ENCODE measurements at regions not wholly inside any gene's neighbourhood (a gene's known extent, or its start where the extent isn't known, plus 50 kb on each side); places are given as distances from the start of the nearest gene placed in this dataset.

- TF ChIP-seq, protein P1, sequence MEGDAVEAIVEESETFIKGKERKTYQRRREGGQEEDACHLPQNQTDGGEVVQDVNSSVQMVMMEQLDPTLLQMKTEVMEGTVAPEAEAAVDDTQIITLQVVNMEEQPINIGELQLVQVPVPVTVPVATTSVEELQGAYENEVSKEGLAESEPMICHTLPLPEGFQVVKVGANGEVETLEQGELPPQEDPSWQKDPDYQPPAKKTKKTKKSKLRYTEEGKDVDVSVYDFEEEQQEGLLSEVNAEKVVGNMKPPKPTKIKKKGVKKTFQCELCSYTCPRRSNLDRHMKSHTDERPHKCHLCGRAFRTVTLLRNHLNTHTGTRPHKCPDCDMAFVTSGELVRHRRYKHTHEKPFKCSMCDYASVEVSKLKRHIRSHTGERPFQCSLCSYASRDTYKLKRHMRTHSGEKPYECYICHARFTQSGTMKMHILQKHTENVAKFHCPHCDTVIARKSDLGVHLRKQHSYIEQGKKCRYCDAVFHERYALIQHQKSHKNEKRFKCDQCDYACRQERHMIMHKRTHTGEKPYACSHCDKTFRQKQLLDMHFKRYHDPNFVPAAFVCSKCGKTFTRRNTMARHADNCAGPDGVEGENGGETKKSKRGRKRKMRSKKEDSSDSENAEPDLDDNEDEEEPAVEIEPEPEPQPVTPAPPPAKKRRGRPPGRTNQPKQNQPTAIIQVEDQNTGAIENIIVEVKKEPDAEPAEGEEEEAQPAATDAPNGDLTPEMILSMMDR (IDR thresholded peaks at IDR 0.05; ENCODE audit: low read depth, low read length), result no peak
- TF ChIP-seq MYC (IDR thresholded peaks at IDR 0.05; ENCODE audit: low read depth, low read length) (no peak), MAX (IDR thresholded peaks at IDR 0.05; ENCODE audit: low read depth, low read length) (no peak), POLR2A (IDR thresholded peaks at IDR 0.05; ENCODE audit: extremely low read depth, insufficient read length) (no peak)
- no peak overlapping the region for H3K4me3 ChIP-seq (ENCODE audit: low read depth, low read length)
- DNase-seq (ENCODE audit: low read depth), result no peak
These were observed 469.0 kb upstream of the FOXG1 start for GRCh38 chr14:28297559-28297958.

- TF ChIP-seq, protein P1 (IDR thresholded peaks at IDR 0.05; ENCODE audit: low read depth, low read length), result no peak
- TF ChIP-seq POLR2A (IDR thresholded peaks at IDR 0.05; ENCODE audit: extremely low read depth, insufficient read length), result no peak
- TF ChIP-seq MYC (IDR thresholded peaks at IDR 0.05; ENCODE audit: low read depth, low read length), result no peak
- no peak for TF ChIP-seq MAX (IDR thresholded peaks at IDR 0.05; ENCODE audit: low read depth, low read length)
- H3K4me3 ChIP-seq (ENCODE audit: low read depth, low read length), result no peak overlapping the region
- no peak for DNase-seq (ENCODE audit: low read depth)
These were observed 468.4 kb upstream of the FOXG1 start for GRCh38 chr14:28298156-28298555.

- TF ChIP-seq POLR2A (IDR thresholded peaks at IDR 0.05; ENCODE audit: extremely low read depth, insufficient read length) (no peak), MAX (IDR thresholded peaks at IDR 0.05; ENCODE audit: low read depth, low read length) (no peak), MYC (IDR thresholded peaks at IDR 0.05; ENCODE audit: low read depth, low read length) (no peak)
- TF ChIP-seq, protein P1 (IDR thresholded peaks at IDR 0.05; ENCODE audit: low read depth, low read length), result no peak
- DNase-seq (ENCODE audit: low read depth), result no peak
- no peak overlapping the region for H3K4me3 ChIP-seq (ENCODE audit: low read depth, low read length)
These were observed 467.4 kb upstream of the FOXG1 start for GRCh38 chr14:28299227-28299626.

DNA sequence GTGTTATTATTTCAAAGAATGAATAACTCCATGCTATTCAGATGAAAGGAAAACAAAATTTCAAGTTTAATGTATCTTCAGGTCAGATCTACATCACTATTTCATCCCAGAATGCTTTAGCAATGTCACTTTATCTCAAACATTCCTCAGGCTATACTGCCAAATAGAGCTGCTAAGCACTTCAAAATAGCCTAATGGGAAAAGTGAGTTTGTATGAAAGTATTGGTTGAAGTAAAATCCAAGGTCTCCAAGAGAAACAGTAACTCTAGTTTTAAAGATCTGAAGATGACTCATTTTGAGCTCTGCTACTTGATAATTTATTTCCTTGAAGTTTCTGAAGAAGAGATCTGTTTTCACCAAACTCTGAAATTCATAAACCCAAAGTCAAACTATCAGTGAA, 466.2 kb upstream of the FOXG1 start:
- DNase-seq (ENCODE audit: low read depth), result no peak
- H3K4me3 ChIP-seq (ENCODE audit: low read depth, low read length), result no peak overlapping the region
- TF ChIP-seq POLR2A (IDR thresholded peaks at IDR 0.05; ENCODE audit: extremely low read depth, insufficient read length) (no peak), MAX (IDR thresholded peaks at IDR 0.05; ENCODE audit: low read depth, low read length) (no peak), MYC (IDR thresholded peaks at IDR 0.05; ENCODE audit: low read depth, low read length) (no peak)
- TF ChIP-seq, protein P1 (IDR thresholded peaks at IDR 0.05; ENCODE audit: low read depth, low read length), result no peak

- TF ChIP-seq MYC (IDR thresholded peaks at IDR 0.05; ENCODE audit: low read depth, low read length), result no peak
- no peak for TF ChIP-seq MAX (IDR thresholded peaks at IDR 0.05; ENCODE audit: low read depth, low read length)
- no peak for TF ChIP-seq POLR2A (IDR thresholded peaks at IDR 0.05; ENCODE audit: extremely low read depth, insufficient read length)
- TF ChIP-seq, protein P1 (IDR thresholded peaks at IDR 0.05; ENCODE audit: low read depth, low read length), result no peak
- H3K4me3 ChIP-seq (ENCODE audit: low read depth, low read length), result no peak overlapping the region
- DNase-seq (ENCODE audit: low read depth), result no peak
These were observed 465.4 kb upstream of the FOXG1 start for GRCh38 chr14:28301179-28301578.

- H3K4me3 ChIP-seq (ENCODE audit: low read depth, low read length), result no peak overlapping the region
- TF ChIP-seq POLR2A (IDR thresholded peaks at IDR 0.05; ENCODE audit: extremely low read depth, insufficient read length) (no peak), MAX (IDR thresholded peaks at IDR 0.05; ENCODE audit: low read depth, low read length) (no peak), MYC (IDR thresholded peaks at IDR 0.05; ENCODE audit: low read depth, low read length) (no peak)
- TF ChIP-seq, protein P1 (IDR thresholded peaks at IDR 0.05; ENCODE audit: low read depth, low read length), result no peak
- no peak for DNase-seq (ENCODE audit: low read depth)
These were observed 463.3 kb upstream of the FOXG1 start for GRCh38 chr14:28303248-28303647.
